ENCODE measurements at regions not wholly inside any gene's neighbourhood (a gene's known extent, or its start where the extent isn't known, plus 50 kb on each side); places are given as distances from the start of the nearest gene placed in this dataset.

DNA sequence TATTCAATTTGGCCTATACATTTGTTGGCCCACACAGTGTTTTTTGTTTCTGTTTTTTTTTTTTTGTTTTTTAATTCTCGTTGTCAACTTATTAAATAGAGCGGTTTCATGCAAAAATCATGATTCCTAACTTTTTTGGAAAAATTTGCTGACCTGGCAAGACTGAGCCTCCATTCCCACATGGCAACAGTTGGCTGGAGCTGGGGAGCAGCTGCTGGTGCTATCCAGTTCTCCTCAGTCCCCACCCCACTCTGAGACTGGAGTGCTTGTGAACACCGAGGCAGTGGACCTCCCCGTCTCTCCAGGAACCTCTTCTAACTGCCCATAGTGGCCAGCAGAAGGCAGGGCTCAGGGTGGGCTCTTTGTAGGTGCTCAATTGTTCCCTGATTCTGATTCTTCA is 95.7 kb upstream of the OTUD4 start:
- TF ChIP-seq POLR2A (IDR thresholded peaks at IDR 0.05; ENCODE audit: low read depth, low read length) (no peak), CTCF (IDR thresholded peaks at IDR 0.05; ENCODE audit: extremely low read depth in 1 of 2, insufficient read depth in 1 of 2, low read depth in 1 of 2, low read length in 2 of 2) (no peak), EZH2 (IDR thresholded peaks at IDR 0.05; ENCODE audit: borderline replicate concordance, low read depth, low read length, severe bottlenecking) (no peak), MAX (IDR thresholded peaks at IDR 0.05; ENCODE audit: insufficient read depth, insufficient read length) (no peak), POLR2AphosphoS5 (IDR thresholded peaks at IDR 0.05; ENCODE audit: insufficient read depth, low read depth, low read length) (no peak), JUN (IDR thresholded peaks at IDR 0.05; ENCODE audit: borderline replicate concordance, insufficient read depth, insufficient read length, low read depth) (no peak), MYC (IDR thresholded peaks at IDR 0.05; ENCODE audit: low read depth, low read length) (no peak), FOS (IDR thresholded peaks at IDR 0.05; ENCODE audit: borderline replicate concordance, insufficient read depth, low read length) (no peak)

Measured in endothelial cell of umbilical vein (primary cell).